GM23338 (cell line): ENCODE measurements at regions not wholly inside any gene's neighbourhood (a gene's known extent, or its start where the extent isn't known, plus 50 kb on each side); places are given as distances from the start of the nearest gene placed in this dataset.
"Not testable (repeated sequence)": the region's sequence is repeated elsewhere in the genome, so short reads cannot be mapped to it uniquely, and the experiment has no call there.

Experiments
- ATAC-seq: fragments of 200-7000 bp; cut with Tn5 transposase; 3 replicates; pipeline ENCODE4 v1.9.1; 2020
- DNase-seq: peaks from one replicate; pipeline ENCODE4 v3.0.0-alpha.2; 2015; ENCODE audit warnings: low spot score
- H2AFZ ChIP-seq: fragments of 200-600 bp; sonication (generic); 2 replicates; pipeline ENCODE4 v1.8.0; 2016; ENCODE audit warnings: antibody characterized with exemption, mild to moderate bottlenecking, moderate library complexity
- H3F3A ChIP-seq: fragments of 200-600 bp; sonication (generic); replicated peaks from 2 replicates; pipeline ENCODE4 v1.8.0; 2017; ENCODE audit warnings: antibody characterized with exemption, mixed run types, low read depth
- H3K27ac ChIP-seq: fragments of 200-600 bp; sonication (generic); 2 replicates; pipeline ENCODE4 v1.6.1; 2016; ENCODE audit warnings: low read depth
- H3K27me3 ChIP-seq: fragments of 200-600 bp; sonication (generic); 2 replicates; pipeline ENCODE4 v1.8.0; 2016; ENCODE audit warnings: mild to moderate bottlenecking, mixed run types, moderate library complexity; ENCODE audit not compliant: insufficient read depth
- H3K36me3 ChIP-seq: fragments of 200-600 bp; sonication (generic); 2 replicates; pipeline ENCODE4 v1.8.0; 2016; ENCODE audit warnings: mild to moderate bottlenecking; ENCODE audit not compliant: insufficient read depth
- H3K4me1 ChIP-seq: fragments of 200-600 bp; sonication (generic); 2 replicates; pipeline ENCODE4 v1.8.0; 2016; ENCODE audit warnings: mild to moderate bottlenecking, moderate library complexity; ENCODE audit not compliant: insufficient read depth
- H3K4me2 ChIP-seq: fragments of 200-600 bp; sonication (generic); 2 replicates; pipeline ENCODE4 v1.7.1; 2017; ENCODE audit warnings: mixed run types
- H3K4me3 ChIP-seq: fragments of 200-600 bp; sonication (generic); 2 replicates; pipeline ENCODE4 v1.6.1; 2016; ENCODE audit warnings: mixed run types
- H3K79me2 ChIP-seq: fragments of 200-600 bp; sonication (generic); replicated peaks from 2 replicates; pipeline ENCODE4 v1.8.0; 2017; ENCODE audit warnings: mild to moderate bottlenecking; ENCODE audit not compliant: insufficient read depth
- H3K9me2 ChIP-seq: fragments of 200-600 bp; sonication (generic); 2 replicates; pipeline ENCODE4 v1.8.0; 2017; ENCODE audit not compliant: insufficient read depth
- H4K20me1 ChIP-seq: fragments of 200-600 bp; sonication (generic); replicated peaks from 2 replicates; pipeline ENCODE4 v1.8.0; 2017; ENCODE audit warnings: mild to moderate bottlenecking; ENCODE audit not compliant: insufficient read depth
- H3K27ac Mint-ChIP-seq: 2 replicates; pipeline ENCODE4 v1.8.0; 2020; ENCODE audit warnings: inconsistent platforms, mild to moderate bottlenecking, moderate library complexity, mixed read lengths
- H3K27me3 Mint-ChIP-seq: 3 replicates; pipeline ENCODE4 v1.8.0; 2022; ENCODE audit warnings: low read depth, mild to moderate bottlenecking, moderate library complexity, mixed read lengths, inconsistent platforms; ENCODE audit not compliant: insufficient read depth, poor library complexity
- H3K36me3 Mint-ChIP-seq: 3 replicates; pipeline ENCODE4 v1.8.0; 2021; ENCODE audit warnings: low read depth, mild to moderate bottlenecking, inconsistent platforms, moderate library complexity, mixed read lengths
- H3K4me1 Mint-ChIP-seq: 3 replicates; pipeline ENCODE4 v1.8.0; 2020; ENCODE audit warnings: mild to moderate bottlenecking, inconsistent platforms, mixed read lengths
- H3K4me3 Mint-ChIP-seq: 3 replicates; pipeline ENCODE4 v1.8.0; 2021; ENCODE audit warnings: moderate library complexity, mild to moderate bottlenecking, inconsistent platforms, mixed read lengths
- H3K9me3 Mint-ChIP-seq: 3 replicates; pipeline ENCODE4 v1.8.0; 2020; ENCODE audit warnings: moderate library complexity, mild to moderate bottlenecking, inconsistent platforms, mixed read lengths

- not testable (repeated sequence) for H2AFZ ChIP-seq, H3K27me3 Mint-ChIP-seq, H3K27me3 ChIP-seq, H3K27ac Mint-ChIP-seq, H3K4me3 ChIP-seq, H3K36me3 ChIP-seq, H3K4me1 ChIP-seq, H4K20me1 ChIP-seq, H3F3A ChIP-seq, H3K79me2 ChIP-seq, H3K4me2 ChIP-seq, H3K4me3 Mint-ChIP-seq, DNase-seq, H3K9me3 Mint-ChIP-seq, H3K9me2 ChIP-seq, H3K36me3 Mint-ChIP-seq, H3K27ac ChIP-seq
- peak; percentile 78 for ATAC-seq
- peaks cover 12% of the 10 kb centered on the region for H3K4me1 Mint-ChIP-seq
These were observed 1877.3 kb downstream of the KHDRBS2 start for GRCh38 chr6:60408747-60409146.

GRCh38 chr6:60403268-60403667, 1882.8 kb downstream of the KHDRBS2 start:
- not testable (repeated sequence) for H3K4me1 ChIP-seq, H2AFZ ChIP-seq, H3K27ac Mint-ChIP-seq, H3K9me3 Mint-ChIP-seq, H3K4me1 Mint-ChIP-seq, H4K20me1 ChIP-seq, H3K27ac ChIP-seq, H3F3A ChIP-seq, DNase-seq, H3K36me3 Mint-ChIP-seq, H3K4me3 ChIP-seq, H3K9me2 ChIP-seq, H3K4me3 Mint-ChIP-seq, H3K4me2 ChIP-seq, H3K36me3 ChIP-seq, H3K27me3 Mint-ChIP-seq, ATAC-seq, H3K27me3 ChIP-seq, H3K79me2 ChIP-seq

- not testable (repeated sequence) for H3K36me3 Mint-ChIP-seq, H3K4me3 ChIP-seq, ATAC-seq, H3K27me3 Mint-ChIP-seq, H3K27ac Mint-ChIP-seq, H3K27ac ChIP-seq, H4K20me1 ChIP-seq, H3K9me3 Mint-ChIP-seq, H3K4me1 Mint-ChIP-seq, H2AFZ ChIP-seq, H3K27me3 ChIP-seq, H3K4me1 ChIP-seq, DNase-seq, H3F3A ChIP-seq, H3K79me2 ChIP-seq, H3K4me3 Mint-ChIP-seq, H3K4me2 ChIP-seq, H3K36me3 ChIP-seq, H3K9me2 ChIP-seq
These were observed 1883.5 kb downstream of the KHDRBS2 start for GRCh38 chr6:60402490-60402889.

GRCh38 chr6:60395261-60395660, 1890.8 kb downstream of the KHDRBS2 start:
- not testable (repeated sequence) for H3K9me2 ChIP-seq, H3K36me3 Mint-ChIP-seq, ATAC-seq, H3K79me2 ChIP-seq, H2AFZ ChIP-seq, H3K27ac Mint-ChIP-seq, DNase-seq, H3F3A ChIP-seq, H3K4me2 ChIP-seq, H3K27me3 ChIP-seq, H3K27me3 Mint-ChIP-seq, H3K4me3 Mint-ChIP-seq, H3K4me1 ChIP-seq, H3K27ac ChIP-seq, H3K4me1 Mint-ChIP-seq, H4K20me1 ChIP-seq, H3K36me3 ChIP-seq, H3K4me3 ChIP-seq
- H3K9me3 Mint-ChIP-seq: peaks cover 13% of the 10 kb centered on the region; the same call in 2 of the 3 replicates

- H3K4me1 Mint-ChIP-seq, H2AFZ ChIP-seq, H3K36me3 Mint-ChIP-seq, H3K4me3 ChIP-seq, H4K20me1 ChIP-seq, H3K4me2 ChIP-seq, H3K27ac ChIP-seq, H3K9me2 ChIP-seq, H3K27me3 ChIP-seq, H3K79me2 ChIP-seq, H3K36me3 ChIP-seq, H3K4me3 Mint-ChIP-seq, DNase-seq, H3F3A ChIP-seq, ATAC-seq, H3K27me3 Mint-ChIP-seq, H3K4me1 ChIP-seq, H3K27ac Mint-ChIP-seq: not testable (repeated sequence)
- H3K9me3 Mint-ChIP-seq: peaks cover 13% of the 10 kb centered on the region; the same call in 2 of the 3 replicates
These were observed 1893.1 kb downstream of the KHDRBS2 start for GRCh38 chr6:60392969-60393368.

GRCh38 chr6:60389094-60389493, 1896.9 kb downstream of the KHDRBS2 start:
- not testable (repeated sequence) for H4K20me1 ChIP-seq, H3K4me3 ChIP-seq, H3K36me3 Mint-ChIP-seq, H3K9me2 ChIP-seq, H3K27me3 Mint-ChIP-seq, H3K36me3 ChIP-seq, H3F3A ChIP-seq, H3K4me2 ChIP-seq, H2AFZ ChIP-seq, H3K79me2 ChIP-seq, ATAC-seq, DNase-seq, H3K9me3 Mint-ChIP-seq, H3K4me1 Mint-ChIP-seq, H3K27me3 ChIP-seq, H3K27ac Mint-ChIP-seq, H3K4me1 ChIP-seq, H3K4me3 Mint-ChIP-seq, H3K27ac ChIP-seq

- H3K36me3 ChIP-seq, H2AFZ ChIP-seq, DNase-seq, H3F3A ChIP-seq, H3K9me3 Mint-ChIP-seq, H3K36me3 Mint-ChIP-seq, H3K79me2 ChIP-seq, H3K9me2 ChIP-seq, H3K4me1 ChIP-seq, H3K4me3 ChIP-seq, H4K20me1 ChIP-seq, H3K4me2 ChIP-seq, H3K27me3 Mint-ChIP-seq, H3K4me1 Mint-ChIP-seq, H3K4me3 Mint-ChIP-seq, H3K27me3 ChIP-seq, H3K27ac Mint-ChIP-seq, ATAC-seq, H3K27ac ChIP-seq: not testable (repeated sequence)
These were observed 1901.4 kb downstream of the KHDRBS2 start for GRCh38 chr6:60384614-60385013.
